GM18870 (cell line): ENCODE measurements at regions not wholly inside any gene's neighbourhood (a gene's known extent, or its start where the extent isn't known, plus 50 kb on each side); places are given as distances from the start of the nearest gene placed in this dataset.

Experiments
- ATAC-seq: cut with Tn5 transposase; IDR thresholded peaks from one replicate; pipeline ENCODE4 v1.9.1; 2021; ENCODE audit warnings: moderate library complexity; ENCODE audit not compliant: unreplicated experiment

GRCh38 chr3:69446402-69447072 lies 60.6 kb upstream of the FRMD4B start:
- no peak for ATAC-seq

GRCh38 chr3:69445498-69445897 lies 59.6 kb upstream of the FRMD4B start:
- no peak for ATAC-seq

GRCh38 chr3:69445024-69445423 lies 59.1 kb upstream of the FRMD4B start:
- no peak for ATAC-seq

- ATAC-seq = no peak
Measured at GRCh38 chr3:69443457-69443920, 57.6 kb upstream of the FRMD4B start.

- ATAC-seq = no peak
Measured at GRCh38 chr3:69442771-69443311, 57.0 kb upstream of the FRMD4B start.

- no peak for ATAC-seq
Measured at GRCh38 chr3:69441732-69442131, 55.8 kb upstream of the FRMD4B start.

- ATAC-seq = no peak
Measured at GRCh38 chr3:69441040-69441439, 55.2 kb upstream of the FRMD4B start.

- ATAC-seq = no peak
Measured at GRCh38 chr3:69439643-69440270, 53.9 kb upstream of the FRMD4B start.

- no peak for ATAC-seq
Measured at GRCh38 chr3:69438476-69438875, 52.6 kb upstream of the FRMD4B start.

- peak; percentile 62 for ATAC-seq
Measured at GRCh38 chr3:69435274-69436265, 49.7 kb upstream of the FRMD4B start.
